GM10266 (cell line): ENCODE measurements at regions not wholly inside any gene's neighbourhood (a gene's known extent, or its start where the extent isn't known, plus 50 kb on each side); places are given as distances from the start of the nearest gene placed in this dataset.

ENCODE experiments used
- DNase-seq: peaks from one replicate; pipeline ENCODE4 v3.0.0; 2012; ENCODE audit errors: extremely low spot score
- TF ChIP-seq, protein P1 (sequence below): IDR thresholded peaks from 2 replicates; pipeline ENCODE4 v1.5.1; 2012; ENCODE audit warnings: mild to moderate bottlenecking, low read depth; ENCODE audit not compliant: control insufficient read depth, insufficient read depth; ENCODE audit errors: missing control alignments

GRCh38 chr4:31334086-31334910, 614.1 kb downstream of the PCDH7 start:
- TF ChIP-seq, protein P1, sequence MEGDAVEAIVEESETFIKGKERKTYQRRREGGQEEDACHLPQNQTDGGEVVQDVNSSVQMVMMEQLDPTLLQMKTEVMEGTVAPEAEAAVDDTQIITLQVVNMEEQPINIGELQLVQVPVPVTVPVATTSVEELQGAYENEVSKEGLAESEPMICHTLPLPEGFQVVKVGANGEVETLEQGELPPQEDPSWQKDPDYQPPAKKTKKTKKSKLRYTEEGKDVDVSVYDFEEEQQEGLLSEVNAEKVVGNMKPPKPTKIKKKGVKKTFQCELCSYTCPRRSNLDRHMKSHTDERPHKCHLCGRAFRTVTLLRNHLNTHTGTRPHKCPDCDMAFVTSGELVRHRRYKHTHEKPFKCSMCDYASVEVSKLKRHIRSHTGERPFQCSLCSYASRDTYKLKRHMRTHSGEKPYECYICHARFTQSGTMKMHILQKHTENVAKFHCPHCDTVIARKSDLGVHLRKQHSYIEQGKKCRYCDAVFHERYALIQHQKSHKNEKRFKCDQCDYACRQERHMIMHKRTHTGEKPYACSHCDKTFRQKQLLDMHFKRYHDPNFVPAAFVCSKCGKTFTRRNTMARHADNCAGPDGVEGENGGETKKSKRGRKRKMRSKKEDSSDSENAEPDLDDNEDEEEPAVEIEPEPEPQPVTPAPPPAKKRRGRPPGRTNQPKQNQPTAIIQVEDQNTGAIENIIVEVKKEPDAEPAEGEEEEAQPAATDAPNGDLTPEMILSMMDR: no peak
- no peak for DNase-seq

GRCh38 chr4:31338000-31338399, 617.8 kb downstream of the PCDH7 start:
- TF ChIP-seq, protein P1: no peak
- DNase-seq: no peak

DNA sequence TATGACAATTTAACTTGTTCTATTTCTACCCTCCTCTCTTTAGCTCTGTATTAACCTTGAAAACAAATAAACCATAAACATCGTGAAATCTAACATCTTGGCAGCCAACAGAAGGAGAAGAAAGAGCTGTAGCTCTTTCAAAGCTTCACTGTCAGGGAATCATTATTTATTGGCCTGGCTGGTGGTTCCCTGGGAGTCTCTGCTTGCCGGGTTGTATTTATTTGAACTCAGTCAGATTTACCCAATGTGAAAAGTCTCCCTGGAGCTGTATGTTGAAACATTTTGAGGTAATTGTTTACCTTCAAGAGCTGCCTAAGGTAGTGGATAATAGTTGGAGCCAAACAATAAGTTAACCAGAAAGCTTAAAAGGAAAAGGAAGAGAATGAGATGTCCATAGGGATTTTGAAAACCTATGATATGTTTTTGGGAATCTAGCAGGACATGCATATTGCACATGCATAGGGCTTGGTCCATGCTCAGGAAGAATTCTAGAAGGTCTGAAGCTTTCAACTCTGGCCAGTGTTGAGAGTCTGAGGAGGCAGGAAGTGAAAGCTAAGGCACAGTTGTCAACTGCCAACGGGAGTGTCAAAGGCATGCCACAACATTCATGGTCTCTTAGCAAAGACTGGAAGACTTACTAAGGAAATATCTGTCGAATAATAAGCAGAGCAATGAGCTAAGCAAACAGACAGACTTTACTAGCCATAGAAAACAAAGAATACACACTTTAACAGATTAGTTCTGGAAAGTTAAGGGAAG, 621.6 kb downstream of the PCDH7 start:
- TF ChIP-seq, protein P1: no peak
- DNase-seq: no peak

DNA sequence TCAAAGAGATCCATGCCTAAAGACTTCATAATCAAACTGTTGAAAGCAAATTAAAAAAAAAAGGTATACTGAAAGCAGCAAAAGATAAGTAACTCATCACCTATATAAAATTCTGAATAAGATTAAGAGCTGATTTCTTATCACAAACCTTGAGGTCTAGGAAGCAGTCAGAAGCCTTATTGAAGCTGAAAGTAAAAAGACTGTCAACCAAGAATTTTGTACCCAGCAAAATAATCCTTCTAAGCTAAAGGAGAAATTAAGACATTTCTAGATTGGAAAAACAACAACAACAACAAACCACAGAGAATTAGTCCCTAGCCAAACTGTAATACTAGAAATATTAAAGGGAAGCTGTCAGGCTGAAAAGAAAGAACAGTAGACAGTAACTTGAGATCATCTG, 622.9 kb downstream of the PCDH7 start:
- TF ChIP-seq, protein P1: no peak
- no peak for DNase-seq

DNA sequence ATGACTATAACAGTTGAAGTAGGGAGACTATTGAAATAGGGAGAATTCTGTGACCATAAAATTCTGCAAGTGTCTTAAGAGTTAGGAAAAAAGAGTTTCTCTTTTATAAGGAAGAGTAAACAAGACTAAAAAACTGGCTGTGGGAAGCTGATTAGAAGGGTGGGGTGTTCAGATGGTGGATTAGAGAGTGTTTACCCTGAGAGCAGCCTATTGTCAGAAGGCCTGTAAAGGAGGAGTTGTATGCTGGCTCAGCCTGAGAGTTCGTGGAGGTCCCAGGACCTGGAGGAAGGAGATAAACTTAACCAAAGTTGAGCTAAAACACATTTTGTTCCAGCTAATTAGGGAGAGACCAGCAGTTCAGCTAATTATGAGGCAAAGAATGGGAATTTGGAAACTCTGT, 629.7 kb downstream of the PCDH7 start:
- DNase-seq: no peak
- TF ChIP-seq, protein P1: no peak

- no peak for DNase-seq
- TF ChIP-seq, protein P1: no peak
Measured at GRCh38 chr4:31351695-31352094, 631.5 kb downstream of the PCDH7 start.

DNA sequence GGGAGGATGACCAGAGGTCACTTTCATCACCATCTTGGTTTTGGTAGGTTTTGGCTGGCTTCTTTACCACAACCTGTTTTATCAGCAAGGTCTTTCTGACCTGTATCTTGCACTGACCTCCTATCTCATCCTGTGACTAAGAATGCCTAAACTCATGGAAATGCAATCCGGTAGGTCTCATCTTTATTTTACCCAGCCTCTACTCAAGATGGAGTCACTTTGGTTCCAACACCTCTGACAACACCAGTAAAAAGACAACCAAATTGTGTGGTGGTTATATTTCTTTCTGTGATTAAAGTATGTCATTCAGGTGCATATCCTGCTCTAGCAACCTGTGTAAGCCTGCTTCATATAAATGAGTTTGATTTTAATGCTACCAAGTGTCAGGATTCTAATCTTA, 636.7 kb downstream of the PCDH7 start:
- DNase-seq: no peak
- TF ChIP-seq, protein P1: no peak
